IMR-90 (cell line): ENCODE measurements at regions not wholly inside any gene's neighbourhood (a gene's known extent, or its start where the extent isn't known, plus 50 kb on each side); places are given as distances from the start of the nearest gene placed in this dataset.

Experiments used
- ATAC-seq: fragments of 200-7000 bp; cut with Tn5 transposase; 2 replicates; pipeline ENCODE4 v1.9.1; 2020; ENCODE audit warnings: low read depth, mild to moderate bottlenecking, moderate library complexity
- BruUV-seq: library from RNA; stranded (reverse); fragments of 400-500 nt; replicated peaks from 2 replicates; lab custom pipeline; 2021; lab: Mats Ljungman, UMichigan
- CTCF ChIA-PET: fragments of 300-600 bp; formaldehyde crosslinking; extraction: SDS; loops from one replicate; lab custom pipeline; 2021; ENCODE audit warnings: antibody characterized with exemption; lab: Yijun Ruan, JAX
- POLR2A ChIA-PET: fragments of 300-600 bp; sonication (Branson Sonifier 250); formaldehyde crosslinking; loops from one replicate; lab custom pipeline; 2022; ENCODE audit warnings: antibody characterized with exemption; ENCODE audit not compliant: unreplicated experiment; lab: Charles Lee
- DNase-seq: peaks from one replicate; pipeline ENCODE4 v3.0.0; 2013
- H2AFZ ChIP-seq: replicated peaks from 2 replicates; pipeline ENCODE3; 2013; ENCODE audit warnings: low read length, mild to moderate bottlenecking; ENCODE audit not compliant: poor library complexity
- H2AK5ac ChIP-seq: 2 replicates; pipeline ENCODE4 v1.6.1; 2013; ENCODE audit warnings: low read depth, low read length, inconsistent platforms
- H2AK9ac ChIP-seq: replicated peaks from 2 replicates; pipeline ENCODE3; 2013; ENCODE audit warnings: mild to moderate bottlenecking, low read depth, low read length, moderate library complexity; ENCODE audit not compliant: poor library complexity
- H2BK120ac ChIP-seq: 2 replicates; pipeline ENCODE4 v1.6.1; 2013; ENCODE audit warnings: low read depth, low read length, inconsistent platforms
- H2BK15ac ChIP-seq: 3 replicates; pipeline ENCODE4 v1.6.1; 2013; ENCODE audit warnings: low read depth, low read length, inconsistent platforms
- H2BK20ac ChIP-seq: 2 replicates; pipeline ENCODE4 v1.6.1; 2013; ENCODE audit warnings: low read depth, mild to moderate bottlenecking, inconsistent platforms, low read length, moderate library complexity
- H2BK5ac ChIP-seq: 2 replicates; pipeline ENCODE4 v1.6.1; 2013; ENCODE audit warnings: mild to moderate bottlenecking, low read depth, low read length, inconsistent platforms; ENCODE audit not compliant: poor library complexity, severe bottlenecking
- H3K14ac ChIP-seq: replicated peaks from 2 replicates; pipeline ENCODE4 v1.6.1; 2013; ENCODE audit warnings: low read depth, low read length, inconsistent platforms
- H3K18ac ChIP-seq: 2 replicates; pipeline ENCODE4 v1.6.1; 2013; ENCODE audit warnings: low read depth, low read length, control low read depth
- H3K23ac ChIP-seq: 2 replicates; pipeline ENCODE4 v1.6.1; 2013; ENCODE audit warnings: low read depth, low read length, inconsistent platforms
- H3K27ac ChIP-seq: 2 replicates; pipeline ENCODE4 v1.5.1; 2013; ENCODE audit warnings: mild to moderate bottlenecking, control low read depth, low read length; ENCODE audit not compliant: insufficient read depth
- H3K27me3 ChIP-seq: 2 replicates; pipeline ENCODE4 v1.6.1; 2013; ENCODE audit warnings: low read length; ENCODE audit not compliant: control insufficient read depth, insufficient read depth
- H3K36me3 ChIP-seq: 2 replicates; pipeline ENCODE4 v1.6.1; 2013; ENCODE audit warnings: low read length, mixed read lengths; ENCODE audit not compliant: control insufficient read depth, insufficient read depth
- H3K4ac ChIP-seq: 2 replicates; pipeline ENCODE4 v1.6.1; 2013; ENCODE audit warnings: low read depth, low read length, inconsistent platforms
- H3K4me1 ChIP-seq: 2 replicates; pipeline ENCODE4 v1.6.1; 2013; ENCODE audit warnings: low read length, mixed read lengths; ENCODE audit not compliant: control insufficient read depth, insufficient read depth
- H3K4me2 ChIP-seq: 2 replicates; pipeline ENCODE4 v1.6.1; 2013; ENCODE audit warnings: low read depth, mild to moderate bottlenecking, control low read depth, low read length, moderate library complexity
- H3K4me3 ChIP-seq: 2 replicates; pipeline ENCODE4 v1.5.1; 2013; ENCODE audit warnings: low read depth, mild to moderate bottlenecking, control low read depth, low read length, moderate library complexity; ENCODE audit not compliant: insufficient read depth
- H3K56ac ChIP-seq: 2 replicates; pipeline ENCODE4 v1.6.1; 2013; ENCODE audit warnings: low read length, inconsistent platforms; ENCODE audit not compliant: insufficient read depth; ENCODE audit errors: extremely low read depth
- H3K79me1 ChIP-seq, 2 experiments: 2 replicates each; pipeline ENCODE4 v1.6.1; 2013; ENCODE audit warnings: low read length in 2 of 2, inconsistent platforms in 1 of 2, low read depth in 1 of 2
- H3K9ac ChIP-seq: 2 replicates; pipeline ENCODE4 v1.6.1; 2013; ENCODE audit warnings: low read depth, low read length, control low read depth
- H3K9me1 ChIP-seq: 2 replicates; pipeline ENCODE4 v1.6.1; 2013; ENCODE audit warnings: low read length, inconsistent platforms; ENCODE audit not compliant: insufficient read depth
- H3K9me3 ChIP-seq: 2 replicates; pipeline ENCODE4 v1.6.1; 2013; ENCODE audit warnings: low read length; ENCODE audit not compliant: control insufficient read depth, insufficient read depth
- H4K20me1 ChIP-seq: 2 replicates; pipeline ENCODE4 v1.6.1; 2013; ENCODE audit warnings: low read length, inconsistent platforms; ENCODE audit not compliant: insufficient read depth
- H4K5ac ChIP-seq: 2 replicates; pipeline ENCODE4 v1.6.1; 2013; ENCODE audit warnings: mild to moderate bottlenecking, low read depth, low read length, control low read depth
- H4K8ac ChIP-seq, 2 experiments: 2 replicates each; pipeline ENCODE4 v1.6.1; 2013; ENCODE audit warnings: low read depth in 2 of 2, low read length in 2 of 2, control low read depth in 1 of 2, inconsistent platforms in 1 of 2
- H4K91ac ChIP-seq: 2 replicates; pipeline ENCODE4 v1.6.1; 2013; ENCODE audit warnings: low read depth, low read length, inconsistent platforms; ENCODE audit not compliant: insufficient read depth
- CEBPB ChIP-seq: IDR thresholded peaks from 2 replicates; pipeline ENCODE4 v1.6.1; 2012; ENCODE audit warnings: low read depth, low read length, improper control_type of control experiment
- MAFK ChIP-seq: IDR thresholded peaks from 2 replicates; pipeline ENCODE4 v1.6.1; 2012; ENCODE audit warnings: low read depth, low read length, improper control_type of control experiment
- WGBS, 2 experiments: methylation state at CpG; one replicate each; pipeline versions ENCODE4 v1.1.5 to v1.1.7; 2013; ENCODE audit warnings: missing lambda C conversion rate in 2 of 2; ENCODE audit not compliant: insufficient read length in 1 of 2; ENCODE audit errors: extremely low coverage in 2 of 2; 5-methylcytosine and 5-hydroxymethylcytosine counted together
- dilution Hi-C: fragments of 300-500 bp; cut with HindIII; formaldehyde crosslinking; loops from one replicate; pipeline ENCODE4 v1.14.3; 2018; ENCODE audit warnings: low sequenced_read_pairs; ENCODE audit not compliant: unreplicated experiment
- in situ Hi-C: fragments of 300-500 bp; cut with MboI; formaldehyde crosslinking; loops from 3 replicates; pipeline ENCODE4 v1.14.3; 2019; ENCODE audit warnings: low sequenced_read_pairs, inconsistent platforms, mixed read lengths
- intact Hi-C: fragments of 100-400 bp; cut with micrococcal nuclease; formaldehyde crosslinking; loops from 2 replicates; pipeline ENCODE4 v1.10.0; 2022

GRCh38 chr6:14992382-14992781 lies 253.5 kb upstream of the JARID2 start:
- no peak for TF ChIP-seq MAFK
- TF ChIP-seq CEBPB, result 0 out of 2 replicates have a peak, but pooled peaks have one; percentile 4
- dilution Hi-C loops, result no loop called here
- no peak overlapping the region for H3K14ac ChIP-seq
- no peak overlapping the region for H2AFZ ChIP-seq
- in situ Hi-C loops, result no loop called here
- no peak overlapping the region for H2BK20ac ChIP-seq
- H4K5ac ChIP-seq, result no peak overlapping the region
- H3K4me1 ChIP-seq, result no peaks in the 10 kb centered on the region
- ChIA-PET POLR2A (no interaction called here), CTCF (no interaction called here)
- H3K4ac ChIP-seq, result no peak overlapping the region
- no peak for ATAC-seq
- H3K56ac ChIP-seq, result no peak overlapping the region
- no peak overlapping the region for H2BK120ac ChIP-seq
- no peak overlapping the region for H2AK5ac ChIP-seq
- no peak for DNase-seq
- H3K18ac ChIP-seq, result no peak overlapping the region
- H3K4me2 ChIP-seq, result no peak overlapping the region
- no peaks in the 10 kb centered on the region for H4K20me1 ChIP-seq
- intact Hi-C loops, result no loop called here
- H4K8ac ChIP-seq, result no peak overlapping the region
- no peak overlapping the region for H3K9ac ChIP-seq
- H3K27me3 ChIP-seq, result peaks cover 4% of the 10 kb centered on the region
- no TSS peak for BruUV-seq
- H3K27ac ChIP-seq, result no peak overlapping the region
- no peaks in the 10 kb centered on the region for H3K9me3 ChIP-seq
- no peaks in the 10 kb centered on the region for H3K79me1 ChIP-seq
- no peak overlapping the region for H3K4me3 ChIP-seq
- H4K91ac ChIP-seq, result no peak overlapping the region
- no peak overlapping the region for H2AK9ac ChIP-seq
- no peak overlapping the region for H3K23ac ChIP-seq
- no peak overlapping the region for H2BK15ac ChIP-seq
- H2BK5ac ChIP-seq, result no peak overlapping the region
- no peaks in the 10 kb centered on the region for H3K9me1 ChIP-seq
- no peaks in the 10 kb centered on the region for H3K36me3 ChIP-seq
- no CpG with 5 or more reads among the region's 3 CpGs for WGBS, 2 experiments
